ENCODE measurements at regions not wholly inside any gene's neighbourhood (a gene's known extent, or its start where the extent isn't known, plus 50 kb on each side); places are given as distances from the start of the nearest gene placed in this dataset.

DNA sequence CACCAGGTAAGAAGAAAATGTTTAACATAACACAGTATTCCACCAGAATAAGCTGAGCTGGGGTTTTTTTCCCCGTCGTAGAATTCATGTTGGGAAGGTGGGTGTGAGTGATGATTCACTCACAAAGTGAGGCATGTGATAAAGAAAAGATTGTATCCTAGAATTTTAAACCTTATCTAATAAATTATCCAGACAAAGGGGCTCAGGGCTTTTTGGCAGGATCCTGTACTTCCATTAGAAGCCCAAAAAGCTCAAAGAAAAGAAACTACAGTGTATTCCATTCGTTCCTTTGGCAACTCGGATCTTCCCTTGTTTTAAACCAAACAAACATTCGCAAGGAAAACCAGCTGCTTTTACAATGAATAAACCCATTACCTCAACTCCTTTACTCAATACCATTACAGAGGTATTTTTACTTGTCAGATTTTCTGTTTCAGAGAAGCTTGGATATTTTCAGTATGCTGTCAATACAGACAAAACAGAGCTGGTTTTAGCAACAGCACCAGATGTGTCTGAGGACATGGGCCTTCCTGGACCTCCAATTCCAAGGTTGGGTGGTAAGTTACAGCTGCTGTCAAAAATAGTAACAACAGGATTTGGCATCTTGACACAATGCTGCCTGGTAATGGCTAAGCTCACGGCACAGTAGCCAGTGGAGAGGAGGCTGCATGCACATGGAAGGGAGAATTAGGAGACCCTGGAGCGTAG lies 159.9 kb upstream of the RUNX1 start:
- TF ChIP-seq POLR2AphosphoS5 (IDR thresholded peaks at IDR 0.05; ENCODE audit: low read depth, low read length) (no peak), NR2F6 (IDR thresholded peaks at IDR 0.05) (no peak), NR2F6 (CRISPR knock-in tag; IDR thresholded peaks at IDR 0.05) (no peak), RFX5 (IDR thresholded peaks at IDR 0.05; ENCODE audit: low read depth, low read length) (no peak), PPARG (CRISPR knock-in tag; conservative IDR thresholded peaks at IDR 0.05) (no peak), NFE2L1 (CRISPR knock-in tag; IDR thresholded peaks at IDR 0.05; ENCODE audit: borderline replicate concordance) (no peak), ZBTB7A (CRISPR knock-in tag; IDR thresholded peaks at IDR 0.05) (no peak), ELF1 (CRISPR knock-in tag; IDR thresholded peaks at IDR 0.05) (no peak), ZNF350 (CRISPR knock-in tag; IDR thresholded peaks at IDR 0.05; ENCODE audit: borderline replicate concordance, low read depth) (no peak), FOSL2 (CRISPR knock-in tag; IDR thresholded peaks at IDR 0.05) (no peak)
- TF ChIP-seq, protein P1, sequence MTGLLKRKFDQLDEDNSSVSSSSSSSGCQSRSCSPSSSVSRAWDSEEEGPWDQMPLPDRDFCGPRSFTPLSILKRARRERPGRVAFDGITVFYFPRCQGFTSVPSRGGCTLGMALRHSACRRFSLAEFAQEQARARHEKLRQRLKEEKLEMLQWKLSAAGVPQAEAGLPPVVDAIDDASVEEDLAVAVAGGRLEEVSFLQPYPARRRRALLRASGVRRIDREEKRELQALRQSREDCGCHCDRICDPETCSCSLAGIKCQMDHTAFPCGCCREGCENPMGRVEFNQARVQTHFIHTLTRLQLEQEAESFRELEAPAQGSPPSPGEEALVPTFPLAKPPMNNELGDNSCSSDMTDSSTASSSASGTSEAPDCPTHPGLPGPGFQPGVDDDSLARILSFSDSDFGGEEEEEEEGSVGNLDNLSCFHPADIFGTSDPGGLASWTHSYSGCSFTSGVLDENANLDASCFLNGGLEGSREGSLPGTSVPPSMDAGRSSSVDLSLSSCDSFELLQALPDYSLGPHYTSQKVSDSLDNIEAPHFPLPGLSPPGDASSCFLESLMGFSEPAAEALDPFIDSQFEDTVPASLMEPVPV (CRISPR knock-in tag; IDR thresholded peaks at IDR 0.05) = no peak
- TF ChIP-seq, protein P2, sequence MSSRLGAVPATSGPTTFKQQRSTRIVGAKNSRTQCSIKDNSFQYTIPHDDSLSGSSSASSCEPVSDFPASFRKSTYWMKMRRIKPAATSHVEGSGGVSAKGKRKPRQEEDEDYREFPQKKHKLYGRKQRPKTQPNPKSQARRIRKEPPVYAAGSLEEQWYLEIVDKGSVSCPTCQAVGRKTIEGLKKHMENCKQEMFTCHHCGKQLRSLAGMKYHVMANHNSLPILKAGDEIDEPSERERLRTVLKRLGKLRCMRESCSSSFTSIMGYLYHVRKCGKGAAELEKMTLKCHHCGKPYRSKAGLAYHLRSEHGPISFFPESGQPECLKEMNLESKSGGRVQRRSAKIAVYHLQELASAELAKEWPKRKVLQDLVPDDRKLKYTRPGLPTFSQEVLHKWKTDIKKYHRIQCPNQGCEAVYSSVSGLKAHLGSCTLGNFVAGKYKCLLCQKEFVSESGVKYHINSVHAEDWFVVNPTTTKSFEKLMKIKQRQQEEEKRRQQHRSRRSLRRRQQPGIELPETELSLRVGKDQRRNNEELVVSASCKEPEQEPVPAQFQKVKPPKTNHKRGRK (CRISPR knock-in tag; IDR thresholded peaks at IDR 0.05) = no peak
- TF ChIP-seq, protein P3, sequence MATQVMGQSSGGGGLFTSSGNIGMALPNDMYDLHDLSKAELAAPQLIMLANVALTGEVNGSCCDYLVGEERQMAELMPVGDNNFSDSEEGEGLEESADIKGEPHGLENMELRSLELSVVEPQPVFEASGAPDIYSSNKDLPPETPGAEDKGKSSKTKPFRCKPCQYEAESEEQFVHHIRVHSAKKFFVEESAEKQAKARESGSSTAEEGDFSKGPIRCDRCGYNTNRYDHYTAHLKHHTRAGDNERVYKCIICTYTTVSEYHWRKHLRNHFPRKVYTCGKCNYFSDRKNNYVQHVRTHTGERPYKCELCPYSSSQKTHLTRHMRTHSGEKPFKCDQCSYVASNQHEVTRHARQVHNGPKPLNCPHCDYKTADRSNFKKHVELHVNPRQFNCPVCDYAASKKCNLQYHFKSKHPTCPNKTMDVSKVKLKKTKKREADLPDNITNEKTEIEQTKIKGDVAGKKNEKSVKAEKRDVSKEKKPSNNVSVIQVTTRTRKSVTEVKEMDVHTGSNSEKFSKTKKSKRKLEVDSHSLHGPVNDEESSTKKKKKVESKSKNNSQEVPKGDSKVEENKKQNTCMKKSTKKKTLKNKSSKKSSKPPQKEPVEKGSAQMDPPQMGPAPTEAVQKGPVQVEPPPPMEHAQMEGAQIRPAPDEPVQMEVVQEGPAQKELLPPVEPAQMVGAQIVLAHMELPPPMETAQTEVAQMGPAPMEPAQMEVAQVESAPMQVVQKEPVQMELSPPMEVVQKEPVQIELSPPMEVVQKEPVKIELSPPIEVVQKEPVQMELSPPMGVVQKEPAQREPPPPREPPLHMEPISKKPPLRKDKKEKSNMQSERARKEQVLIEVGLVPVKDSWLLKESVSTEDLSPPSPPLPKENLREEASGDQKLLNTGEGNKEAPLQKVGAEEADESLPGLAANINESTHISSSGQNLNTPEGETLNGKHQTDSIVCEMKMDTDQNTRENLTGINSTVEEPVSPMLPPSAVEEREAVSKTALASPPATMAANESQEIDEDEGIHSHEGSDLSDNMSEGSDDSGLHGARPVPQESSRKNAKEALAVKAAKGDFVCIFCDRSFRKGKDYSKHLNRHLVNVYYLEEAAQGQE (IDR thresholded peaks at IDR 0.05; ENCODE audit: borderline replicate concordance in 1 of 2, low read depth in 1 of 2, low read length in 2 of 2) = no peak
- TF ChIP-seq, protein P4, sequence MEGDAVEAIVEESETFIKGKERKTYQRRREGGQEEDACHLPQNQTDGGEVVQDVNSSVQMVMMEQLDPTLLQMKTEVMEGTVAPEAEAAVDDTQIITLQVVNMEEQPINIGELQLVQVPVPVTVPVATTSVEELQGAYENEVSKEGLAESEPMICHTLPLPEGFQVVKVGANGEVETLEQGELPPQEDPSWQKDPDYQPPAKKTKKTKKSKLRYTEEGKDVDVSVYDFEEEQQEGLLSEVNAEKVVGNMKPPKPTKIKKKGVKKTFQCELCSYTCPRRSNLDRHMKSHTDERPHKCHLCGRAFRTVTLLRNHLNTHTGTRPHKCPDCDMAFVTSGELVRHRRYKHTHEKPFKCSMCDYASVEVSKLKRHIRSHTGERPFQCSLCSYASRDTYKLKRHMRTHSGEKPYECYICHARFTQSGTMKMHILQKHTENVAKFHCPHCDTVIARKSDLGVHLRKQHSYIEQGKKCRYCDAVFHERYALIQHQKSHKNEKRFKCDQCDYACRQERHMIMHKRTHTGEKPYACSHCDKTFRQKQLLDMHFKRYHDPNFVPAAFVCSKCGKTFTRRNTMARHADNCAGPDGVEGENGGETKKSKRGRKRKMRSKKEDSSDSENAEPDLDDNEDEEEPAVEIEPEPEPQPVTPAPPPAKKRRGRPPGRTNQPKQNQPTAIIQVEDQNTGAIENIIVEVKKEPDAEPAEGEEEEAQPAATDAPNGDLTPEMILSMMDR (CRISPR knock-in tag; IDR thresholded peaks at IDR 0.05) = no peak

Data from HepG2 (cell line).